ENCODE measurements at regions not wholly inside any gene's neighbourhood (a gene's known extent, or its start where the extent isn't known, plus 50 kb on each side); places are given as distances from the start of the nearest gene placed in this dataset.

GRCh38 chr3:168618827-168619470, 523.2 kb upstream of the GOLIM4 start:
- H3K27ac ChIP-seq (ENCODE audit: low read depth, low read length, poor library complexity, severe bottlenecking), result no peak overlapping the region
- H3K9me2 ChIP-seq (ENCODE audit: low read depth, low read length), result no peaks in the 10 kb centered on the region
- no peaks in the 10 kb centered on the region for H3K4me1 ChIP-seq (ENCODE audit: insufficient read depth, low read length, severe bottlenecking)
- H3K79me2 ChIP-seq (ENCODE audit: insufficient read depth, low read length), result no peaks in the 10 kb centered on the region
- TF ChIP-seq, protein P1, sequence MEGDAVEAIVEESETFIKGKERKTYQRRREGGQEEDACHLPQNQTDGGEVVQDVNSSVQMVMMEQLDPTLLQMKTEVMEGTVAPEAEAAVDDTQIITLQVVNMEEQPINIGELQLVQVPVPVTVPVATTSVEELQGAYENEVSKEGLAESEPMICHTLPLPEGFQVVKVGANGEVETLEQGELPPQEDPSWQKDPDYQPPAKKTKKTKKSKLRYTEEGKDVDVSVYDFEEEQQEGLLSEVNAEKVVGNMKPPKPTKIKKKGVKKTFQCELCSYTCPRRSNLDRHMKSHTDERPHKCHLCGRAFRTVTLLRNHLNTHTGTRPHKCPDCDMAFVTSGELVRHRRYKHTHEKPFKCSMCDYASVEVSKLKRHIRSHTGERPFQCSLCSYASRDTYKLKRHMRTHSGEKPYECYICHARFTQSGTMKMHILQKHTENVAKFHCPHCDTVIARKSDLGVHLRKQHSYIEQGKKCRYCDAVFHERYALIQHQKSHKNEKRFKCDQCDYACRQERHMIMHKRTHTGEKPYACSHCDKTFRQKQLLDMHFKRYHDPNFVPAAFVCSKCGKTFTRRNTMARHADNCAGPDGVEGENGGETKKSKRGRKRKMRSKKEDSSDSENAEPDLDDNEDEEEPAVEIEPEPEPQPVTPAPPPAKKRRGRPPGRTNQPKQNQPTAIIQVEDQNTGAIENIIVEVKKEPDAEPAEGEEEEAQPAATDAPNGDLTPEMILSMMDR (IDR thresholded peaks at IDR 0.05; ENCODE audit: low read length), result no peak
- no peak for TF ChIP-seq EZH2 (IDR thresholded peaks at IDR 0.05; ENCODE audit: borderline replicate concordance, low read length)
- no peaks in the 10 kb centered on the region for H3F3A ChIP-seq (ENCODE audit: insufficient read depth, low read length)
- no peaks in the 10 kb centered on the region for H4K20me1 ChIP-seq (ENCODE audit: insufficient read depth, low read length)
- H3K9ac ChIP-seq (ENCODE audit: low read length), result no peak overlapping the region
- H3K4me3 ChIP-seq (ENCODE audit: low read depth, low read length, poor library complexity, severe bottlenecking), result no peak overlapping the region
- no peak overlapping the region for H2AFZ ChIP-seq (ENCODE audit: low read length)
- H3K27me3 ChIP-seq (ENCODE audit: insufficient read depth, low read length), result no peaks in the 10 kb centered on the region
- no peaks in the 10 kb centered on the region for H3K9me3 ChIP-seq (ENCODE audit: low read length)
- no peak overlapping the region for H3K4me2 ChIP-seq (ENCODE audit: low read length)
- no peaks in the 10 kb centered on the region for H3K36me3 ChIP-seq (ENCODE audit: insufficient read depth, low read length)

GRCh38 chr3:168617658-168618057, 521.9 kb upstream of the GOLIM4 start:
- H3K9me3 ChIP-seq (ENCODE audit: low read length), result no peaks in the 10 kb centered on the region
- H3K27me3 ChIP-seq (ENCODE audit: insufficient read depth, low read length), result no peaks in the 10 kb centered on the region
- H3K27ac ChIP-seq (ENCODE audit: low read depth, low read length, poor library complexity, severe bottlenecking), result no peak overlapping the region
- no peaks in the 10 kb centered on the region for H3K4me1 ChIP-seq (ENCODE audit: insufficient read depth, low read length, severe bottlenecking)
- TF ChIP-seq, protein P1 (IDR thresholded peaks at IDR 0.05; ENCODE audit: low read length), result no peak
- H3K4me2 ChIP-seq (ENCODE audit: low read length), result no peak overlapping the region
- no peaks in the 10 kb centered on the region for H3K36me3 ChIP-seq (ENCODE audit: insufficient read depth, low read length)
- H4K20me1 ChIP-seq (ENCODE audit: insufficient read depth, low read length), result no peaks in the 10 kb centered on the region
- no peaks in the 10 kb centered on the region for H3F3A ChIP-seq (ENCODE audit: insufficient read depth, low read length)
- H3K9me2 ChIP-seq (ENCODE audit: low read depth, low read length), result no peaks in the 10 kb centered on the region
- no peaks in the 10 kb centered on the region for H3K79me2 ChIP-seq (ENCODE audit: insufficient read depth, low read length)
- H3K4me3 ChIP-seq (ENCODE audit: low read depth, low read length, poor library complexity, severe bottlenecking), result no peak overlapping the region
- H2AFZ ChIP-seq (ENCODE audit: low read length), result no peak overlapping the region
- no peak overlapping the region for H3K9ac ChIP-seq (ENCODE audit: low read length)

- H3K27me3 ChIP-seq (ENCODE audit: insufficient read depth, low read length), result no peaks in the 10 kb centered on the region
- H3K36me3 ChIP-seq (ENCODE audit: insufficient read depth, low read length), result no peaks in the 10 kb centered on the region
- no peaks in the 10 kb centered on the region for H3K4me1 ChIP-seq (ENCODE audit: insufficient read depth, low read length, severe bottlenecking)
- no peaks in the 10 kb centered on the region for H4K20me1 ChIP-seq (ENCODE audit: insufficient read depth, low read length)
- no peak overlapping the region for H3K4me3 ChIP-seq (ENCODE audit: low read depth, low read length, poor library complexity, severe bottlenecking)
- no peaks in the 10 kb centered on the region for H3K9me2 ChIP-seq (ENCODE audit: low read depth, low read length)
- no peaks in the 10 kb centered on the region for H3F3A ChIP-seq (ENCODE audit: insufficient read depth, low read length)
- no peak overlapping the region for H3K4me2 ChIP-seq (ENCODE audit: low read length)
- TF ChIP-seq, protein P1 (IDR thresholded peaks at IDR 0.05; ENCODE audit: low read length), result no peak
- no peak for TF ChIP-seq EZH2 (IDR thresholded peaks at IDR 0.05; ENCODE audit: borderline replicate concordance, low read length)
- H3K27ac ChIP-seq (ENCODE audit: low read depth, low read length, poor library complexity, severe bottlenecking), result no peak overlapping the region
- no peak overlapping the region for H2AFZ ChIP-seq (ENCODE audit: low read length)
- no peak overlapping the region for H3K9ac ChIP-seq (ENCODE audit: low read length)
- H3K9me3 ChIP-seq (ENCODE audit: low read length), result no peaks in the 10 kb centered on the region
- H3K79me2 ChIP-seq (ENCODE audit: insufficient read depth, low read length), result no peaks in the 10 kb centered on the region
These were observed 521.2 kb upstream of the GOLIM4 start for GRCh38 chr3:168616915-168617314.
